ENCODE measurements at regions not wholly inside any gene's neighbourhood (a gene's known extent, or its start where the extent isn't known, plus 50 kb on each side); places are given as distances from the start of the nearest gene placed in this dataset.

- Histone ChIP-seq H3F3A (replicated peaks; ENCODE audit: low read depth) (no peaks in the 10 kb centered on the region), H3K4me3 (no peak overlapping the region), H3K27ac (ENCODE audit: low read depth) (no peak overlapping the region), H2AFZ (no peak overlapping the region), H4K20me1 (replicated peaks; ENCODE audit: insufficient read depth) (no peaks in the 10 kb centered on the region), H3K4me1 (ENCODE audit: insufficient read depth) (0 out of 2 replicates have a peak, but pooled peaks cover 6% of the 10 kb centered on the region), H3K79me2 (replicated peaks; ENCODE audit: insufficient read depth) (no peaks in the 10 kb centered on the region), H3K4me2 (no peak overlapping the region), H3K36me3 (ENCODE audit: insufficient read depth) (no peaks in the 10 kb centered on the region), H3K27me3 (ENCODE audit: insufficient read depth) (no peaks in the 10 kb centered on the region), H3K9me2 (ENCODE audit: insufficient read depth) (no peaks in the 10 kb centered on the region)
- ATAC-seq (no peak), DNase-seq (ENCODE audit: low spot score) (no peak)
- H3K36me3 Mint-ChIP-seq (ENCODE audit: low read depth), result no peaks in the 10 kb centered on the region
- no peaks in the 10 kb centered on the region for H3K27me3 Mint-ChIP-seq (ENCODE audit: insufficient read depth, low read depth, poor library complexity)
- H3K4me3 Mint-ChIP-seq, result no peak overlapping the region
- H3K4me1 Mint-ChIP-seq, result peaks cover 11% of the 10 kb centered on the region
- TF ChIP-seq EZH2 (IDR thresholded peaks at IDR 0.05; ENCODE audit: low read depth, unreplicated experiment), result no peak
- no peak for TF ChIP-seq ZNF114 (CRISPR knock-in tag; IDR thresholded peaks at IDR 0.05)
- TF ChIP-seq CREB1 (CRISPR knock-in tag; IDR thresholded peaks at IDR 0.05; ENCODE audit: low read depth), result no peak
- TF ChIP-seq ETS1 (IDR thresholded peaks at IDR 0.05), result no peak
- no peak for TF ChIP-seq POLR2AphosphoS5 (IDR thresholded peaks at IDR 0.05; ENCODE audit: low read depth)
- TF ChIP-seq ZNF331 (CRISPR knock-in tag; IDR thresholded peaks at IDR 0.05; ENCODE audit: low read depth), result no peak
- TF ChIP-seq STAT1 (IDR thresholded peaks at IDR 0.05; ENCODE audit: unreplicated experiment), result no peak
- TF ChIP-seq REST (IDR thresholded peaks at IDR 0.05; ENCODE audit: unreplicated experiment), result no peak
- no peak for TF ChIP-seq CTCF (conservative IDR thresholded peaks at IDR 0.05; ENCODE audit: low read depth in 2 of 2)
- no peak overlapping the region for H3K27ac Mint-ChIP-seq
- H3K9me3 Mint-ChIP-seq, result no peaks in the 10 kb centered on the region
These were observed 66.4 kb upstream of the TANC1 start for GRCh38 chr2:158902005-158902398.
